Nephron progenitor cell (in vitro differentiated cells): ENCODE measurements at regions not wholly inside any gene's neighbourhood (a gene's known extent, or its start where the extent isn't known, plus 50 kb on each side); places are given as distances from the start of the nearest gene placed in this dataset.

Experiments used
- DNase-seq: peaks from one replicate; pipeline ENCODE4 v3.0.0; 2021
- H3K27ac Mint-ChIP-seq: 2 replicates; pipeline ENCODE4 v1.8.0; 2021; ENCODE audit warnings: mild to moderate bottlenecking, moderate library complexity, mixed read lengths
- H3K27me3 Mint-ChIP-seq: 2 replicates; pipeline ENCODE4 v1.8.0; 2021; ENCODE audit warnings: mild to moderate bottlenecking, low read depth, mixed read lengths; ENCODE audit not compliant: poor library complexity
- H3K36me3 Mint-ChIP-seq: 2 replicates; pipeline ENCODE4 v1.8.0; 2021; ENCODE audit warnings: low read depth, mixed read lengths
- H3K4me1 Mint-ChIP-seq: 2 replicates; pipeline ENCODE4 v1.8.0; 2021; ENCODE audit warnings: mixed read lengths
- H3K4me3 Mint-ChIP-seq: 2 replicates; pipeline ENCODE4 v1.8.0; 2021; ENCODE audit warnings: mild to moderate bottlenecking, moderate library complexity, mixed read lengths
- H3K9me3 Mint-ChIP-seq: 2 replicates; pipeline ENCODE4 v1.8.0; 2021; ENCODE audit warnings: mild to moderate bottlenecking, moderate library complexity, mixed read lengths
- TF ChIP-seq, protein P1 (sequence below): fragments of 200-600 bp; sonication (generic); IDR thresholded peaks from 2 replicates; pipeline ENCODE4 v1.5.0; 2021; ENCODE audit warnings: antibody characterized with exemption

DNA sequence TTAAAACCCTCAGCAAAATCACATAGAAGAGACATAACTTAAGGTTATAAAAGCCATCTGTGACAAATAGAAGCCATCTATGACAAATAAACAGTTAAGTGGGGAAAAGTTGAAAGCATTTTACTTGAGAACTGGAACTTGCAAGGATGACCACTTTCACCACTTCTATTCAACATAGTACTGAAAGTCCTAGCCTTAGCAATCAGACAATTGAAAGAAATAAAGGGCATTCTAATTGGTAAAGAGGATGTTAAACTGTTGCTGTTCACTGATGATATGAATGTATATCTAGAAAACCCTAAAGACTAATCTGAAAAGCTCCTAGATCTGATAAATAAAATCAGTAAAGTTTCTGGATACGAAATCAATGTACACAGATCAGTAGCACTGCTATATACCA lies 186.9 kb upstream of the SATB1 start:
- no peak for DNase-seq
- Mint-ChIP-seq H3K9me3 (peaks cover 22% of the 10 kb centered on the region), H3K4me3 (no peak overlapping the region), H3K4me1 (no peaks in the 10 kb centered on the region), H3K36me3 (no peaks in the 10 kb centered on the region), H3K27ac (no peak overlapping the region), H3K27me3 (no peaks in the 10 kb centered on the region)
- TF ChIP-seq, protein P1, sequence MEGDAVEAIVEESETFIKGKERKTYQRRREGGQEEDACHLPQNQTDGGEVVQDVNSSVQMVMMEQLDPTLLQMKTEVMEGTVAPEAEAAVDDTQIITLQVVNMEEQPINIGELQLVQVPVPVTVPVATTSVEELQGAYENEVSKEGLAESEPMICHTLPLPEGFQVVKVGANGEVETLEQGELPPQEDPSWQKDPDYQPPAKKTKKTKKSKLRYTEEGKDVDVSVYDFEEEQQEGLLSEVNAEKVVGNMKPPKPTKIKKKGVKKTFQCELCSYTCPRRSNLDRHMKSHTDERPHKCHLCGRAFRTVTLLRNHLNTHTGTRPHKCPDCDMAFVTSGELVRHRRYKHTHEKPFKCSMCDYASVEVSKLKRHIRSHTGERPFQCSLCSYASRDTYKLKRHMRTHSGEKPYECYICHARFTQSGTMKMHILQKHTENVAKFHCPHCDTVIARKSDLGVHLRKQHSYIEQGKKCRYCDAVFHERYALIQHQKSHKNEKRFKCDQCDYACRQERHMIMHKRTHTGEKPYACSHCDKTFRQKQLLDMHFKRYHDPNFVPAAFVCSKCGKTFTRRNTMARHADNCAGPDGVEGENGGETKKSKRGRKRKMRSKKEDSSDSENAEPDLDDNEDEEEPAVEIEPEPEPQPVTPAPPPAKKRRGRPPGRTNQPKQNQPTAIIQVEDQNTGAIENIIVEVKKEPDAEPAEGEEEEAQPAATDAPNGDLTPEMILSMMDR: no peak

DNA sequence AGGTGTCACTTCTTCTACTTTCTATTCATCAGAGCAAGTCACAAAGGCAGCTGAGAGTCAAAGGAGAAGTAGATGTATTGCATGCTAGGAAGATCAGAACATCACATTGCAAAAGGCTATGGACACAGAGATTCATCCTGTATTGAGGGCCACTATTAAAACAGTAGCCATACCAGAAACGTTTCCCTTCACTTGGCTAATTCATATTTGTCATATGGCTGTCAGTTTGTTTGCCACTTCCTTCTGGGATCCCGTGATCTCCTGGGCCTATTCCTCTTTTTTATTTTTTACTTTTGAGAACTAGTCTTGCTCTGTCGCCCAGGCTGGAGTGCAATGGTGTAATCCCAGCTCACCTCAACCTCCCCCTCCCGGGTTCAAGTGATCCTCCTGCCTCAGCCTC lies 184.0 kb upstream of the SATB1 start:
- no peaks in the 10 kb centered on the region for H3K36me3 Mint-ChIP-seq
- TF ChIP-seq, protein P1: no peak
- H3K4me3 Mint-ChIP-seq: no peak overlapping the region
- H3K27me3 Mint-ChIP-seq: no peaks in the 10 kb centered on the region
- peaks cover 22% of the 10 kb centered on the region for H3K9me3 Mint-ChIP-seq
- no peaks in the 10 kb centered on the region for H3K4me1 Mint-ChIP-seq
- no peak for DNase-seq
- H3K27ac Mint-ChIP-seq: no peak overlapping the region

DNA sequence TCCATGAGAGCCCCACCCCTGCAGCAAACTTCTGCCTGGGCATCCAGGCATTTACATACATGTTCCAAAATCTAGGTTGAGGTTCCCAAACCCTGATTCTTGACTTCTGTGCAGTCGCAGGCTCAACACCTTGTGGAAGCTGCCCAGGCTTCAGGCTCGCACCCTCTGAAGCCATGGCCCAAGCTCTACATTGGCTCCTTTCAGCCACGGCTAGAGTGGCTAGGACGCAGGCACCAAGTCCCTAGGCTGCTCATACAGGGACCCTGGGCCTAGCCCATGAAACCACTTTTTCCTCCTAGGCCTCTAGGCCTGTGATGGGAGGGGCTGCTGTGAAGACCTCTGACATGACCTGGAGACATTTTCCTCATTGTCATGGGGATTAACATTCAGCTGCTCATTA lies 172.8 kb upstream of the SATB1 start:
- Mint-ChIP-seq H3K27ac (no peak overlapping the region), H3K27me3 (no peaks in the 10 kb centered on the region), H3K36me3 (no peaks in the 10 kb centered on the region), H3K4me3 (no peak overlapping the region), H3K4me1 (no peaks in the 10 kb centered on the region), H3K9me3 (peaks cover 21% of the 10 kb centered on the region)
- DNase-seq: no peak
- TF ChIP-seq, protein P1: no peak

DNA sequence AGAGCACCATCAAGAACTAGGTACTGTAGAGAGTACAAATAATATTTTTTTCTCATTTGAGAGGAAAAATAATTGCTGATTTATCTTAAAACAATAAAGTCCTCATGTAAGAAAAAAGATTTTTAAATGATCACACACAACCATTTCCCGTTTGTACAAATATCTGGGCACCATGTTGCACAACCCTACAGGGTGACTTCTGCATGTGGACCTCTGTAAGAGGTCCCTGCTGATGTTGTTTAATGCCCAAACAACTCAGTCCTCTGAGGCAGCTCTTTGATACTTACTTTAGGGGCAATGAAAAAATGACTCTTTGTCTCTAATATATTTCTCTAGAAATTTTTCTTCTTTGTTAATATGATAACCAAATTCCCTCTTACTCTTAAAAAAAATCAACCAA lies 168.1 kb upstream of the SATB1 start:
- Mint-ChIP-seq H3K4me1 (no peaks in the 10 kb centered on the region), H3K9me3 (peaks cover 11% of the 10 kb centered on the region), H3K27ac (no peak overlapping the region), H3K4me3 (no peak overlapping the region), H3K36me3 (no peaks in the 10 kb centered on the region), H3K27me3 (no peaks in the 10 kb centered on the region)
- TF ChIP-seq, protein P1: no peak
- DNase-seq: no peak

DNA sequence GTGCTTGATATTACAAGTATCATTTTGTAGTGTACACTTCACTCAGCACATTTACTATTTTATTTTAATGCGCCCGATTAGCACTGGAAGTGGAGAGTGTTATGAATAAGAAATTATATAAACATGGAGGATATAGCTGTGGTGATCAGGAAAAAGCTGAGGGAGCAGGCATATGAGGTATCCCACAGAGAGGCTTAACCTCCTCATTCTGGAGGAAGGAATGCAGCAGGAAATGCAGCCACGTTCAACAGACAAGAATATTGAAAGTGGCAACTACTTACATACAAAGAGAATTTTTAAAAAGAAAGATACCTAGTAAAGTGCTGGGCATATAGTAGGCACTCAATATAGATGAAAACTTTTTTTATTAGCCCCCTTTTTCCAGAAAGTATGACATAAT lies 166.0 kb upstream of the SATB1 start:
- no peaks in the 10 kb centered on the region for H3K36me3 Mint-ChIP-seq
- no peak overlapping the region for H3K27ac Mint-ChIP-seq
- H3K4me1 Mint-ChIP-seq: no peaks in the 10 kb centered on the region
- no peaks in the 10 kb centered on the region for H3K27me3 Mint-ChIP-seq
- no peaks in the 10 kb centered on the region for H3K9me3 Mint-ChIP-seq
- no peak for DNase-seq
- TF ChIP-seq, protein P1: no peak
- H3K4me3 Mint-ChIP-seq: no peak overlapping the region

DNA sequence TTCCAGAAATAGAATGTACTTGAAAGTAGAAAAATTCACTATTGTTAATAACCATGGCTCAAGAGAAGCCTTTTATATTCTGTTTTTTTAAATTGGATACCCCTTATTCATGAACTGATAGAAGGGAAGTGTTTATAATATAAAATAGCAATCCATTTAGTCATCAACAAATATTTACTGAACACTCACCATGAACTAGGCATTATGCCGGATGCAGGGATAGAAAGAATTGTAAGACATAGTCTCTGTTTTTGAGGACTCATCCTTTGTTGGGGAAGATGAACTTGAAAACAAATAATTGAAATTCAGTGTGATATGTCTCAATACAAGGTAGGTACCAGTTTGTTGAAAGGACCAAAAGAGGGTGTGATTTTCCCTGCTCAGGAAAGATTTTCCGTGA lies 160.9 kb upstream of the SATB1 start:
- Mint-ChIP-seq H3K27ac (no peak overlapping the region), H3K9me3 (peaks cover 5% of the 10 kb centered on the region), H3K36me3 (no peaks in the 10 kb centered on the region), H3K4me1 (no peaks in the 10 kb centered on the region), H3K4me3 (no peak overlapping the region), H3K27me3 (no peaks in the 10 kb centered on the region)
- DNase-seq: no peak
- TF ChIP-seq, protein P1: no peak
